SU-DHL-6 (cell line): ENCODE measurements at regions not wholly inside any gene's neighbourhood (a gene's known extent, or its start where the extent isn't known, plus 50 kb on each side); places are given as distances from the start of the nearest gene placed in this dataset.

Experiments
- H2AFZ ChIP-seq: fragments of 200-600 bp; sonication (generic); 2 replicates; pipeline ENCODE4 v1.6.1; 2014; ENCODE audit warnings: low read depth, mild to moderate bottlenecking, moderate library complexity, mixed read lengths, antibody characterized with exemption, low read length; ENCODE audit not compliant: severe bottlenecking
- H3F3A ChIP-seq: fragments of 200-600 bp; shearing (Covaris generic); 2 replicates; pipeline ENCODE4 v1.6.0; 2016; ENCODE audit warnings: antibody characterized with exemption, mild to moderate bottlenecking; ENCODE audit not compliant: insufficient read depth
- H3K27ac ChIP-seq: fragments of 200-600 bp; sonication (generic); 2 replicates; pipeline ENCODE4 v1.5.1; 2016; ENCODE audit warnings: low read depth, mild to moderate bottlenecking, low read length, moderate library complexity, mixed read lengths
- H3K27me3 ChIP-seq: fragments of 200-600 bp; sonication (generic), shearing (Covaris generic); 2 replicates; pipeline ENCODE4 v1.6.0; 2014; ENCODE audit warnings: mild to moderate bottlenecking, low read length
- H3K36me3 ChIP-seq: fragments of 200-600 bp; sonication (generic); 2 replicates; pipeline ENCODE4 v1.6.1; 2014; ENCODE audit warnings: mild to moderate bottlenecking, low read length, mixed read lengths
- H3K4me2 ChIP-seq: fragments of 300-600, 200-600 bp; shearing (Covaris generic), sonication (generic); 2 replicates; pipeline ENCODE4 v1.6.0; 2014; ENCODE audit warnings: low read length, low read depth, mild to moderate bottlenecking; ENCODE audit not compliant: poor library complexity, severe bottlenecking
- H3K4me3 ChIP-seq: fragments of 200-600 bp; sonication (generic); 2 replicates; pipeline ENCODE4 v1.5.1; 2014; ENCODE audit warnings: antibody characterized with exemption, low read length, mild to moderate bottlenecking, mixed read lengths; ENCODE audit not compliant: insufficient read depth, poor library complexity, severe bottlenecking
- H3K79me2 ChIP-seq: fragments of 200-600 bp; sonication (generic); 2 replicates; pipeline ENCODE4 v1.6.1; 2014; ENCODE audit warnings: mild to moderate bottlenecking, low read length, moderate library complexity; ENCODE audit not compliant: insufficient read depth
- H3K9ac ChIP-seq: fragments of 200-600 bp; sonication (generic); 2 replicates; pipeline ENCODE4 v1.7.0; 2014; ENCODE audit warnings: mild to moderate bottlenecking, low read length
- H3K9me2 ChIP-seq: fragments of 200-600 bp; sonication (generic); replicated peaks from 2 replicates; pipeline ENCODE4 v1.6.1; 2014; ENCODE audit warnings: low read length; ENCODE audit not compliant: insufficient read depth
- H3K9me3 ChIP-seq: fragments of 200-600 bp; sonication (generic); 2 replicates; pipeline ENCODE4 v1.6.1; 2014; ENCODE audit warnings: low read length, mixed read lengths; ENCODE audit not compliant: insufficient read depth
- H4K20me1 ChIP-seq: fragments of 200-600 bp; sonication (generic); 2 replicates; pipeline ENCODE4 v1.6.1; 2014; ENCODE audit warnings: low read depth, mild to moderate bottlenecking, antibody characterized with exemption, low read length, moderate library complexity, mixed read lengths
- CTCF ChIP-seq: fragments of 200-600 bp; sonication (generic); IDR thresholded peaks from one replicate; pipeline ENCODE4 v1.5.1; 2017; ENCODE audit warnings: antibody characterized with exemption, mild to moderate bottlenecking, low read length, moderate library complexity; ENCODE audit not compliant: insufficient read depth, poor library complexity, severe bottlenecking
- EZH2phosphoT487 ChIP-seq: fragments of 200-600 bp; sonication (generic), shearing (Covaris generic); conservative IDR thresholded peaks from 2 replicates; pipeline ENCODE4 v1.6.1; 2018; ENCODE audit warnings: mild to moderate bottlenecking, antibody characterized with exemption, low read length, moderate library complexity, mixed read lengths

- Histone ChIP-seq H3K9ac (no peak overlapping the region), H3K36me3 (no peaks in the 10 kb centered on the region), H4K20me1 (no peaks in the 10 kb centered on the region), H3F3A (peaks cover 3% of the 10 kb centered on the region; the same call in 1 of the 2 replicates), H3K27me3 (no peaks in the 10 kb centered on the region), H3K27ac (no peak overlapping the region), H3K4me2 (peak overlapping the region; percentile 21), H3K79me2 (no peaks in the 10 kb centered on the region), H3K9me2 (no peaks in the 10 kb centered on the region), H3K4me3 (no peak overlapping the region), H2AFZ (no peak overlapping the region), H3K9me3 (no peaks in the 10 kb centered on the region)
- no peak for TF ChIP-seq EZH2phosphoT487
- TF ChIP-seq CTCF = no peak
These were observed 185.1 kb downstream of the CLIC5 start for GRCh38 chr6:45830441-45831139.

- H3K9me3 ChIP-seq = no peaks in the 10 kb centered on the region
- H3F3A ChIP-seq = peaks cover 3% of the 10 kb centered on the region; the same call in 1 of the 2 replicates
- H3K4me3 ChIP-seq = no peak overlapping the region
- H3K4me2 ChIP-seq = no peak overlapping the region
- no peak overlapping the region for H2AFZ ChIP-seq
- no peaks in the 10 kb centered on the region for H3K79me2 ChIP-seq
- no peak overlapping the region for H3K9ac ChIP-seq
- H3K9me2 ChIP-seq = no peaks in the 10 kb centered on the region
- H4K20me1 ChIP-seq = no peaks in the 10 kb centered on the region
- no peaks in the 10 kb centered on the region for H3K27me3 ChIP-seq
- no peaks in the 10 kb centered on the region for H3K36me3 ChIP-seq
- no peak overlapping the region for H3K27ac ChIP-seq
- no peak for TF ChIP-seq EZH2phosphoT487
- TF ChIP-seq CTCF = no peak
These were observed 185.8 kb downstream of the CLIC5 start for GRCh38 chr6:45829873-45830272.

- Histone ChIP-seq H3K27ac (no peak overlapping the region), H3K4me3 (no peak overlapping the region), H2AFZ (no peak overlapping the region), H3K9me3 (no peaks in the 10 kb centered on the region), H3K4me2 (no peak overlapping the region), H3K9me2 (no peaks in the 10 kb centered on the region), H3K79me2 (no peaks in the 10 kb centered on the region), H3K36me3 (no peaks in the 10 kb centered on the region), H4K20me1 (no peaks in the 10 kb centered on the region), H3F3A (peaks cover 3% of the 10 kb centered on the region; the same call in 1 of the 2 replicates), H3K27me3 (no peaks in the 10 kb centered on the region), H3K9ac (no peak overlapping the region)
- no peak for TF ChIP-seq EZH2phosphoT487
- TF ChIP-seq CTCF = no peak
These were observed 187.6 kb downstream of the CLIC5 start for GRCh38 chr6:45827952-45828530.
